Gastrocnemius medialis (tissue), 4 donors: ENCODE measurements at regions not wholly inside any gene's neighbourhood (a gene's known extent, or its start where the extent isn't known, plus 50 kb on each side); places are given as distances from the start of the nearest gene placed in this dataset.

ENCODE experiments used
- ATAC-seq, 2 donors: fragments of 150-250 bp; one replicate each; pipeline ENCODE4 v1.9.1; 2016
- DNase-seq, 2 donors: peaks; one replicate each; pipeline ENCODE4 v3.0.0-alpha.2; 2019
- H3K27ac ChIP-seq, 4 donors: fragments of 200-600 bp; sonication (generic); 1 replicate in 1 of 4; 2 replicates in 3 of 4; pipeline ENCODE4 v1.5.1; 2016 to 2018; ENCODE audit warnings: mild to moderate bottlenecking in 2 of 4, moderate library complexity in 1 of 4
- H3K27me3 ChIP-seq, 3 donors: fragments of 200-600 bp; sonication (generic) in 2 of 3; 1 replicate in 1 of 3; 2 replicates in 2 of 3; pipeline versions ENCODE4 v1.5.1 to v1.6.0; 2016 to 2019; ENCODE audit warnings: mild to moderate bottlenecking in 1 of 3, moderate library complexity in 1 of 3
- H3K36me3 ChIP-seq, 2 donors: fragments of 200-600 bp; sonication (generic) in 1 of 2; one replicate each; pipeline ENCODE4 v1.5.1; 2017 to 2018
- H3K4me1 ChIP-seq, 2 donors: fragments of 200-600 bp; sonication (generic) in 1 of 2; one replicate each; pipeline ENCODE4 v1.5.1; 2016 to 2017; ENCODE audit warnings: mild to moderate bottlenecking in 2 of 2
- H3K4me3 ChIP-seq, 4 donors: fragments of 200-600 bp; sonication (generic) in 3 of 4; 1 replicate in 1 of 4; 2 replicates in 3 of 4; pipeline ENCODE4 v1.5.1; 2016 to 2019; ENCODE audit warnings: mild to moderate bottlenecking in 2 of 4
- H3K9me3 ChIP-seq, 3 donors: fragments of 200-600 bp; sonication (generic) in 2 of 3; 1 replicate in 1 of 3; 2 replicates in 2 of 3; pipeline ENCODE4 v1.5.1; 2016 to 2019
- CTCF ChIP-seq, 5 experiments: fragments of 450-650 bp in 3 of 5; fragments of 200-600 bp in 2 of 5; sonication (generic) in 2 of 5; IDR thresholded peaks in 4 of 5; conservative IDR thresholded peaks in 1 of 5; 1 replicate in 4 of 5; 2 replicates in 1 of 5; pipeline ENCODE4 v1.5.1; 2016 to 2019; ENCODE audit warnings: antibody characterized with exemption in 5 of 5, mild to moderate bottlenecking in 3 of 5, moderate library complexity in 3 of 5
- POLR2A ChIP-seq, 2 donors: fragments of 450-650 bp; IDR thresholded peaks; one replicate each; pipeline ENCODE4 v1.6.1; 2017; ENCODE audit warnings: antibody characterized with exemption in 2 of 2, mild to moderate bottlenecking in 2 of 2, moderate library complexity in 2 of 2
- in situ Hi-C, 4 donors: fragments of 200-750 bp; cut with MboI; loops; one replicate each; pipeline versions ENCODE4 v1.15.0 to v1.8.0; 2017; ENCODE audit warnings: low sequenced_read_pairs in 4 of 4
- intact Hi-C: fragments of 100-400 bp; cut with DNase I; formaldehyde crosslinking; loops from one replicate; pipeline ENCODE4 v1.15.1; 2023; ENCODE audit warnings: low total_unique reads

- intact Hi-C loops: no loop called here
- ATAC-seq: no peak
Observed at GRCh38 chr2:126752876-126753275, 96.9 kb downstream of the GYPC start.

GRCh38 chr2:126753501-126754212, 97.7 kb downstream of the GYPC start:
- no peak for DNase-seq
- H3K4me1 ChIP-seq: no peaks in the 10 kb centered on the region
- no peak overlapping the region for H3K27ac ChIP-seq
- TF ChIP-seq CTCF (IDR thresholded peaks at IDR 0.05 in 4 of 5, conservative IDR thresholded peaks at IDR 0.05 in 1 of 5) (no peak), POLR2A (IDR thresholded peaks at IDR 0.05) (no peak)
- intact Hi-C loops: no loop called here
- no peak overlapping the region for H3K4me3 ChIP-seq
- no peaks in the 10 kb centered on the region for H3K9me3 ChIP-seq
- ATAC-seq: no peak
- in situ Hi-C loops: no loop called here
- H3K27me3 ChIP-seq: no peaks in the 10 kb centered on the region
- no peaks in the 10 kb centered on the region for H3K36me3 ChIP-seq

More at GRCh38 chr2:126752876-126753275, 96.9 kb downstream of the GYPC start:
- in situ Hi-C loops: no loop called here
- no peaks in the 10 kb centered on the region for H3K9me3 ChIP-seq
- H3K27ac ChIP-seq: no peak overlapping the region
- TF ChIP-seq POLR2A (IDR thresholded peaks at IDR 0.05) (no peak), CTCF (IDR thresholded peaks at IDR 0.05 in 4 of 5, conservative IDR thresholded peaks at IDR 0.05 in 1 of 5) (no peak)
- no peaks in the 10 kb centered on the region for H3K4me1 ChIP-seq
- no peaks in the 10 kb centered on the region for H3K36me3 ChIP-seq
- no peak overlapping the region for H3K4me3 ChIP-seq
- no peak for DNase-seq
- H3K27me3 ChIP-seq: no peaks in the 10 kb centered on the region

- intact Hi-C loops (no loop called here), in situ Hi-C loops (no loop called here)
- TF ChIP-seq POLR2A (IDR thresholded peaks at IDR 0.05) (no peak), CTCF (IDR thresholded peaks at IDR 0.05 in 4 of 5, conservative IDR thresholded peaks at IDR 0.05 in 1 of 5) (no peak)
- DNase-seq: no peak
- no peaks in the 10 kb centered on the region for H3K9me3 ChIP-seq
- no peaks in the 10 kb centered on the region for H3K4me1 ChIP-seq
- no peak for ATAC-seq
- H3K27me3 ChIP-seq: no peaks in the 10 kb centered on the region
- H3K36me3 ChIP-seq: no peaks in the 10 kb centered on the region
- no peak overlapping the region for H3K27ac ChIP-seq
- no peak overlapping the region for H3K4me3 ChIP-seq
Observed at GRCh38 chr2:126754240-126755004, 98.5 kb downstream of the GYPC start.

- ATAC-seq (no peak), DNase-seq (no peak)
- Histone ChIP-seq H3K4me3 (no peak overlapping the region), H3K4me1 (no peaks in the 10 kb centered on the region), H3K36me3 (no peaks in the 10 kb centered on the region), H3K27me3 (no peaks in the 10 kb centered on the region), H3K9me3 (no peaks in the 10 kb centered on the region), H3K27ac (no peak overlapping the region)
- intact Hi-C loops (no loop called here), in situ Hi-C loops (no loop called here)
- TF ChIP-seq POLR2A (IDR thresholded peaks at IDR 0.05): no peak
- TF ChIP-seq CTCF (IDR thresholded peaks at IDR 0.05 in 4 of 5, conservative IDR thresholded peaks at IDR 0.05 in 1 of 5): no peak
Observed at GRCh38 chr2:126756125-126756524, 100.2 kb downstream of the GYPC start.
